Gastrocnemius medialis (tissue), 4 donors: ENCODE measurements at regions not wholly inside any gene's neighbourhood (a gene's known extent, or its start where the extent isn't known, plus 50 kb on each side); places are given as distances from the start of the nearest gene placed in this dataset.
"Not testable (repeated sequence)": the region's sequence is repeated elsewhere in the genome, so short reads cannot be mapped to it uniquely, and the experiment has no call there.

Experiments
- POLR2A ChIP-seq, 2 donors: fragments of 450-650 bp; IDR thresholded peaks; one replicate each; pipeline ENCODE4 v1.6.1; 2017; ENCODE audit warnings: antibody characterized with exemption in 2 of 2, mild to moderate bottlenecking in 2 of 2, moderate library complexity in 2 of 2
- TF ChIP-seq, protein P1 (sequence below), 5 experiments: fragments of 450-650 bp in 3 of 5; fragments of 200-600 bp in 2 of 5; sonication (generic) in 2 of 5; IDR thresholded peaks in 4 of 5; conservative IDR thresholded peaks in 1 of 5; 1 replicate in 4 of 5; 2 replicates in 1 of 5; pipeline ENCODE4 v1.5.1; 2016 to 2019; ENCODE audit warnings: antibody characterized with exemption in 5 of 5, mild to moderate bottlenecking in 3 of 5, moderate library complexity in 3 of 5

GRCh38 chr14:78056890-78057289 lies 113.3 kb upstream of the NRXN3 start:
- TF ChIP-seq, protein P1, sequence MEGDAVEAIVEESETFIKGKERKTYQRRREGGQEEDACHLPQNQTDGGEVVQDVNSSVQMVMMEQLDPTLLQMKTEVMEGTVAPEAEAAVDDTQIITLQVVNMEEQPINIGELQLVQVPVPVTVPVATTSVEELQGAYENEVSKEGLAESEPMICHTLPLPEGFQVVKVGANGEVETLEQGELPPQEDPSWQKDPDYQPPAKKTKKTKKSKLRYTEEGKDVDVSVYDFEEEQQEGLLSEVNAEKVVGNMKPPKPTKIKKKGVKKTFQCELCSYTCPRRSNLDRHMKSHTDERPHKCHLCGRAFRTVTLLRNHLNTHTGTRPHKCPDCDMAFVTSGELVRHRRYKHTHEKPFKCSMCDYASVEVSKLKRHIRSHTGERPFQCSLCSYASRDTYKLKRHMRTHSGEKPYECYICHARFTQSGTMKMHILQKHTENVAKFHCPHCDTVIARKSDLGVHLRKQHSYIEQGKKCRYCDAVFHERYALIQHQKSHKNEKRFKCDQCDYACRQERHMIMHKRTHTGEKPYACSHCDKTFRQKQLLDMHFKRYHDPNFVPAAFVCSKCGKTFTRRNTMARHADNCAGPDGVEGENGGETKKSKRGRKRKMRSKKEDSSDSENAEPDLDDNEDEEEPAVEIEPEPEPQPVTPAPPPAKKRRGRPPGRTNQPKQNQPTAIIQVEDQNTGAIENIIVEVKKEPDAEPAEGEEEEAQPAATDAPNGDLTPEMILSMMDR (IDR thresholded peaks at IDR 0.05 in 4 of 5, conservative IDR thresholded peaks at IDR 0.05 in 1 of 5), result not testable (repeated sequence)
- not testable (repeated sequence) for TF ChIP-seq POLR2A (IDR thresholded peaks at IDR 0.05)
